Upper lobe of left lung (tissue), 4 donors: ENCODE measurements at regions not wholly inside any gene's neighbourhood (a gene's known extent, or its start where the extent isn't known, plus 50 kb on each side); places are given as distances from the start of the nearest gene placed in this dataset.

Source experiments
- POLR2A ChIP-seq, 4 donors: fragments of 450-650 bp; IDR thresholded peaks; one replicate each; pipeline ENCODE4 v1.5.1; 2016 to 2017; ENCODE audit warnings: antibody characterized with exemption in 4 of 4, mild to moderate bottlenecking in 2 of 4
- POLR2AphosphoS5 ChIP-seq, 2 donors: sonication (generic); formaldehyde crosslinking; IDR thresholded peaks; one replicate each; pipeline ENCODE4 v1.5.1; 2017; ENCODE audit warnings: antibody characterized with exemption in 2 of 2
- TF ChIP-seq, protein P1 (sequence below), 6 experiments: fragments of 450-650 bp in 4 of 6; fragments of 200-600 bp in 2 of 6; sonication (generic) in 2 of 6; IDR thresholded peaks; one replicate each; pipeline ENCODE4 v1.5.1; 2016 to 2019; ENCODE audit warnings: antibody characterized with exemption in 6 of 6

DNA sequence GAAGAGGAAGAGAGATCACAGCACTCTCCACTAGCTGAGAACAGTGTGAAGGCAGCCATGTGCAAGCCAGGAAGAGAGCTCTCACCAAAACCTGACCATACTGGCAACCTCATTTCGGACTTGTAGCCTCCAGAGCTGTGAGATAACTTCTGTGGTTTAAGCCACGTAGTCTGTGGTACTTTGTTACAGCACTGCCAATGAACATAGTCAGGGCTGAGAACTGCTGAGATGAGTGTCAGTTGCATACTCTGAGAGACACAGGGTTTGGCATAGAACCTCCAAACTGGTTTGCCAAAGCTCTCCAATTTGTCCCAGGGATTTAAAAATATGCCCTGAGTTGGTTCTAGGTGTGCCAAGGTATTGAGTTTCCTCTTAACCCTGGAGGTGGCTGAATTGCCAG is 218.6 kb downstream of the ATP23 start:
- TF ChIP-seq, protein P1, sequence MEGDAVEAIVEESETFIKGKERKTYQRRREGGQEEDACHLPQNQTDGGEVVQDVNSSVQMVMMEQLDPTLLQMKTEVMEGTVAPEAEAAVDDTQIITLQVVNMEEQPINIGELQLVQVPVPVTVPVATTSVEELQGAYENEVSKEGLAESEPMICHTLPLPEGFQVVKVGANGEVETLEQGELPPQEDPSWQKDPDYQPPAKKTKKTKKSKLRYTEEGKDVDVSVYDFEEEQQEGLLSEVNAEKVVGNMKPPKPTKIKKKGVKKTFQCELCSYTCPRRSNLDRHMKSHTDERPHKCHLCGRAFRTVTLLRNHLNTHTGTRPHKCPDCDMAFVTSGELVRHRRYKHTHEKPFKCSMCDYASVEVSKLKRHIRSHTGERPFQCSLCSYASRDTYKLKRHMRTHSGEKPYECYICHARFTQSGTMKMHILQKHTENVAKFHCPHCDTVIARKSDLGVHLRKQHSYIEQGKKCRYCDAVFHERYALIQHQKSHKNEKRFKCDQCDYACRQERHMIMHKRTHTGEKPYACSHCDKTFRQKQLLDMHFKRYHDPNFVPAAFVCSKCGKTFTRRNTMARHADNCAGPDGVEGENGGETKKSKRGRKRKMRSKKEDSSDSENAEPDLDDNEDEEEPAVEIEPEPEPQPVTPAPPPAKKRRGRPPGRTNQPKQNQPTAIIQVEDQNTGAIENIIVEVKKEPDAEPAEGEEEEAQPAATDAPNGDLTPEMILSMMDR (IDR thresholded peaks at IDR 0.05) = no peak
- TF ChIP-seq POLR2AphosphoS5 (IDR thresholded peaks at IDR 0.05) (no peak), POLR2A (IDR thresholded peaks at IDR 0.05) (no peak)
